T-helper 1 cell (primary cell): ENCODE measurements at regions not wholly inside any gene's neighbourhood (a gene's known extent, or its start where the extent isn't known, plus 50 kb on each side); places are given as distances from the start of the nearest gene placed in this dataset.

Source experiments
- DNase-seq, 5 donors: peaks; one replicate each; pipeline ENCODE4 v3.0.0-alpha.2; 2012 to 2020

DNA sequence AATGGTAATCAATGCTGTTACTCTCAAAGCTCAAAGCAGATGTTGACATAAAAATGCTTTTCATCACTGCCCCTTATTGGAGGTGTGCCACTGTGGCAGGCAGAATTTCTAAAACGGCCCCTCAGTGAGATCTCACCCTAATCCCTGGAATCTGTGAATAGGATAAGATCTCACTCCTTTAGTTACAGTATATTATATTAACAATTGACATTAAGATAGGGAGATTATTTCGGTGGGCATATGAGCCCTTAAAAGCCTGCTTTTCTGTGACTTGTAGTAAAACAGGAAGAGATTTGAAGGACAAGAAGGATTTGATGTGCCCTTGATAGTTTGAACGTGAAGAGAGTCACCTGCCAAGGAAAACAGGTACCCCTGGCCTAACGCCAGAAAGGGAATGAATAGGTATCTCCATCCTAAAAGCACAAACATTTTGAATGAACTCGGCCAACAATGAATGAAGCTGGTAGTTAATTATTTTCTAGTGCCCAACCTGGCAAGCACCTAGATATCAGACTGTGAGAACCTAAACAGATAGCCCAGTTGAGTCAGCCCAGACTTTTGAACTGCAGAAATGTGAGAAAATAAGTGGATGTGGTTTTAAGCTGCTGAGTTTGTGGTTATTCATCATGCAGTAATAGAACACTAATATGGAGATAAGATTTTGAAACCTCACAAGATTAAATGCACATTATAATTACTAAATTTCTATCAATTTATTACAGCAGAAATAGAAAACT lies 881.6 kb downstream of the PCDH18 start:
- DNase-seq, result no peak

DNA sequence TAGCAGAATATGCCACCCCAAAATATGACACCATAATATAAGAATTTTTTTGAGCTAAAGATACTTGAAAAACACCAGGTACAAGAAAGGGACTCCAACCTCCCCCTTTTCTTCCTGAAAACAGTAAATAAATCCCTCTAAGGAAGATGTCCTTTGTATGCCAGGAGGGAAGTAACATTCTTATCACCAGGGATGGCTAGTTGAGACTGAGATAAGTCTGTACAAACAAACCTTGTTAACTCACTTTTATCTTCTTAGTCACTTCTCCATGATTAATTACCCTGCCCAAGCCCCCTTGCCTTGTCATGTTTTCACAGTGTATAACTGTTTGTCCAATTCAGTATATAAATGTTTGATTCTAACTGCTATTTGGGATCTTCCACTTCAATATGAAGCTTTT lies 888.0 kb downstream of the PCDH18 start:
- no peak for DNase-seq

DNA sequence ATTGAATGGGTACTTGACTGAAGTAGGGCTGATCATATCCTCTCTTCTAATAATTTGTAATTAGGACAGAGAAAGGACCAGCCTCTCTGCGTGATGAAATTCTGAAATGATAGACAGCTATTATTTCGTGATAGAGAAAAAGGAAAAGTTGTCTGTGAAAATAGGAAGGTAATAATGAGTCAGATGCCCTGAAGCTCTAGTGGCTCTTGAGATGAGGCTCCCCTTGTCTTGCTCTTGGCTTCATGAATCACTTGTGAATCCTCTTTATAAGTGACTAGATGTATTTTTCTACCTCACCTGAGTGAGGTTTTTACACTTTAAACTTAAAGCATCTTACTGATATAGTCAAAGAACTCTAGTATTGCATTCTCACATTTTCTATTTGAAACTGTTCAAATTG lies 888.9 kb downstream of the PCDH18 start:
- no peak for DNase-seq

DNA sequence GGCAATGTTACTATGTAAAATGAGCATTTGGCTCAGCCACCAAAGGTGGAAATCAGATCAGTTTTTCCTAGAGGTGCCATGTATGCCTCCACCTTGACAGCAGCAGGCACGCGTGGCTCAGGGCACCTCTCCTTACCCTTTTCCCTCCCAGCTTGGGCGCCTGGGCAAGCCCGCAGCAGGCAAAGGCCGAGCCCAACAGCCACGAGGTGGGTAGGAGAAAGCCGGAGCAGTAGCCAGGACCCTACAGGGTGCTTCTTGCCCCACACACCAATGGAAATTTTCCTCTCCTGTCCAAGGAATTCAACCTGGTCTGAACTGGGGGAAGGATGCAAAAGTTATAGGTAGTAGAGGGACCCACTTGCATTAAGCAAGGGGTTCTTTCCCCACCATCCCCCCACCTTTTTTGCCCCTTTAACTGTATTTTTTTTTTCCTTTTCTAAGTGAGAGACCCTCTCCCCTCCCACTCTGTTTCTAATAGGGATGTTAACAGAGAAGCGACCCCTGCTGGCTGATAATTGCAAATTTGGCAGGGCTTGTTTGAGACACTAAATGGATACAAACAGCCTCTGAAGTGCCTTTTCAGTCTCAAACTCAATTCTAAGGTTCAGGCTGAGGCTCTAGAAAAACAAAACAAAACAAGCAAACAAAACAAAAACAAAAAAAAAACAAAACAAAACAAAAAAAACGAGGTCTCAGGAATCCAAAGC lies 895.1 kb downstream of the PCDH18 start:
- no peak for DNase-seq

- no peak for DNase-seq
Observed at GRCh38 chr4:136636155-136636554, 896.1 kb downstream of the PCDH18 start.

GRCh38 chr4:136634121-136634520 lies 898.2 kb downstream of the PCDH18 start:
- DNase-seq, result no peak

DNA sequence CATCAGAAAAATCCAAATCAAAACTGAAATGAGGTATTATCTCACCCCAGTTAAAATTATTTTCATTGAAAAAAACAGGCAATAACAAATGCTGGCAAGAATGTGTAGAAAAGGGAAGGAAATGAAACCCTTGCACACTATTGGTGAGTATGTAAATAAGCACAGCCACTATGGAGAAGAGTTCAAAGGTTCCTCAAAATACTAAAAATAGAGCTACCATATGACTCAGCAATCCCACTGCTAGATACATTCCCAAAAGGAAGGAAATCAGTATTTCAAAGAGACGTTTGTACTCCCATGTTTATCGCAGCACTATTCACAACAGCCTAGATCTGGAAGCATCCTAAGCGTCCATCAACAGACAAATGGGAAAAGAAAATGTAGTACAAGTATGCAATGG lies 932.4 kb downstream of the PCDH18 start:
- DNase-seq, result no peak

- DNase-seq, result no peak
Observed at GRCh38 chr4:136590440-136590839, 941.9 kb downstream of the PCDH18 start.

- no peak for DNase-seq
Observed at GRCh38 chr4:136583567-136583966, 948.7 kb downstream of the PCDH18 start.

GRCh38 chr4:136581119-136581518 lies 951.2 kb downstream of the PCDH18 start:
- no peak for DNase-seq

DNA sequence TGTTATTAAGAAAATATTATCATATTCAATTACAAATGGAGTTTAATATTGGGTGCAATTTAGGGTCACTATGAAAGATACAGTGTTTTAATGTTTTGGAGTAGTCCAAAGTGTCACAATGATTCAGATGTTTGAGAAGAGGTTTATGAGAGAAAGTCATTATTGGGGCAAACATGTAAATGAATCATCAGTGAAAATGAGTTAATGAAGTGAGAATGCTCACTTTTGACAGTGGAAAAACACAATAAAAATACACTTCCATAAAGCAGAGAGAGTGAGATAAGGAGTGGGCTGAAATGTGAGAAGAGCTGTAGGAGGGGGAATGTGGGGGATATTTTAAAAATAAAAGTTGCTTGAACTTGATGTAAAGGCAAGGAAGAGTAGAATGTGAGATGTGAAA lies 957.1 kb downstream of the PCDH18 start:
- DNase-seq, result no peak

DNA sequence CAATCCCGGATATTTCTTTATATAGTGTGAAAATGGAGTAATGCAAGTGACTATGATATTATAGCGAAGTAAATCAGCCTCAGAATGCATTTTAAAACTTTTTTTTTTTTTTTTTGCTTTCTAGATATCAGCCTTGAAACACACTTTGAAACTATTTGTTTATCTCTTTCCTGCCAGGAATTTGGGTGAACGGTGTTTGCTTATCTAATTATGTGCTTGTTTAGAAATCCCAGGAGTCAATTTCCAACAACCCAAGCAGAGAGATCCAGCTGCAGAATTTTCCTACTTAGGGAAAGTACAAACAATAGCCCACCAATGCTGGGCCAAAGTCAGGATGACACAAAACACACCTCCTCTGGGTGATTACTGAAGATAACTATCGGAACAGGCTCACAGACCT lies 958.8 kb downstream of the PCDH18 start:
- DNase-seq, result no peak

DNA sequence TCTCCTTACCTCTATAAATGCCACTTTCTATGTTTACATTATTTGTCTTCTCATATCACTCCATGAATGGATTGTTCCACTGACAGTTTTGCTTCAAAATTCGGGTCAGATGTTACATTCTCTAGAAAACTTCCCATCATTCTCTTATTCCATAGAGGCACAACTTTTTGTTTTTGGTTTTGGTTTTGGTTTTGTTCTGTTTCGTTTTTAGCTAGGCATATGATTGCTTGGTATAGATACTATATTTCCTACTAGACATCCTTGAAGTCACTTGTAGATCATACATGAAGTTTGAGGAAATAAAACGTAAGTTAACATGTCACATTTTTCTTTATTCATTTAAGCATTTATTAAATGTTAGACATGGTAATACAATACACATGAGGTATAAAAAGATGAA lies 961.0 kb downstream of the PCDH18 start:
- no peak for DNase-seq

DNA sequence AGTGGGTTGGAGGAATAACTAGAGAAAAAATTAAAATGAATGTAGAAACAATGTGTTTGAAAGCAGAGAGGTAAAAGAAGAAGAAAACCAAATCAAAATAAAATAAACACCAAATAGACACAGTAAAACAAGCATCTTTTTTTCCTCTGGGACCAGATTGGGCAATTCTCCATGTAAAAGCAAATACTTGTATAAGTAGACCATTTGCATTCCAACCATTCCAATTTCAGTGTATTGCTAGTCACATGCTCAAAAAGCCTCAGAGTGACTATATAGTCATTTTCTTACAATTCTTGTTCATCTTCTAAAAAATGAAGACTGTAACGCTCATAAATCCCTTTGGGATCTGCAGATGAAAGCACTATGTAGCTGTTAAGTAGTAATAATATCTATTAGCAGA lies 969.5 kb downstream of the PCDH18 start:
- DNase-seq, result no peak

- DNase-seq, result no peak
Observed at GRCh38 chr4:136558940-136559494, 973.3 kb downstream of the PCDH18 start.

DNA sequence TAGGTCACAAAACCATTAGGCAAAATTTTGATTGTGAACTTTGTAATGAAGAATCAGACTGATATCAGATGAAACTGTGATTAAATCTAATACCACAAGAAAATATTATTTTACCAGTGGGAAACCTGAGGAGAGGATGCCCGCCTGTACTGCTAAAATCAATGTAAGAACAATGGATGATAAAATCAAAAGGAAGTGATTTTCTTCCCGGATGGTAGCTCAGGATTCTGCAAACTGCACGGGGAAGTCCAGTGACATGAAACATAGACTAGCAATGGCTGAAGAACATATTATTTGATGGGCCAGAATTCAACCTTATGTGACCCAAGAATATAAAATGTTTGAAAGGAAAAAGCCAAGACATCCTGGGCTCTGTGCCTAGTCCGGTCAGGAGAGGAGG lies 974.9 kb downstream of the PCDH18 start:
- no peak for DNase-seq

- no peak for DNase-seq
Observed at GRCh38 chr4:136554033-136554432, 978.3 kb downstream of the PCDH18 start.

- no peak for DNase-seq
Observed at GRCh38 chr4:136551753-136552152, 980.5 kb downstream of the PCDH18 start.

DNA sequence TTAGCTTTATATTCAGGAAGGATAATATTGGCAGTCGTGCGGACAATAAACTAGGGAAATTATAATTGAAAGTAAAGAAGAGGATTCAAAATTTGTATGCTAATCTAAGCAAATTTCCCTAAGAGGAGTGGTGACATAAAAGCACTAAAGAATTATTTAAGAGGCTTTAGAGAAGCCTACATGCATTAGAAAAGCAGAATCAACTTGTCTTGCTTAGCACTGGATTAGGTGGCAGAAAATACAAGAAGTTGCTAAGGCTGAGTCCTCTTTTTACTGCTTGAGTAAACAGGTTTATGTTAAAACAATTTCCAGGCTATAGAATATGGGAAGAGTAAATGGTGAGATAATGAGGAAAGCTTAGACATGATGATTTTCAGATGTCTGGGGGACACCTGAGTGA lies 991.5 kb downstream of the PCDH18 start:
- no peak for DNase-seq

GRCh38 chr4:136528131-136528530 lies 1004.2 kb downstream of the PCDH18 start:
- no peak for DNase-seq

DNA sequence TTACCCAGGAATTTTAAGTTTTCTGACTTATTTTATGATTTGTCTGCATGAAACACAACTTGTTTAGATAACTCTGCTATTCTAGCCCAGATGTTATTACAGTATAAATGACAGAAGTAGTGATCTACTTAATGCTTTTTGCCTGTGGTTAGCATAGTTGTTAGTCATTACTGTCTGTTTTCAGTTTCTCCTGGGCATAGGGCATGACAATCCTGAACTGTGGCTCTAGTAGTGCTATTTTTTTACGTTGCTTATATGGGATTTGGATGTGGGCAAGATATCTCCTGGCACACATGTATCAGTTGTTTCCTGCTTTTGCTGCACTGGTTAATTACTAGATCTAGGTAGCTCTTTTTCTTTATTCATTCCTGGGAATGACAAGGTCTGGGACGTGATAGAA lies 1005.8 kb downstream of the PCDH18 start:
- no peak for DNase-seq

GRCh38 chr4:136524039-136524438 lies 1008.3 kb downstream of the PCDH18 start:
- DNase-seq, result no peak

DNA sequence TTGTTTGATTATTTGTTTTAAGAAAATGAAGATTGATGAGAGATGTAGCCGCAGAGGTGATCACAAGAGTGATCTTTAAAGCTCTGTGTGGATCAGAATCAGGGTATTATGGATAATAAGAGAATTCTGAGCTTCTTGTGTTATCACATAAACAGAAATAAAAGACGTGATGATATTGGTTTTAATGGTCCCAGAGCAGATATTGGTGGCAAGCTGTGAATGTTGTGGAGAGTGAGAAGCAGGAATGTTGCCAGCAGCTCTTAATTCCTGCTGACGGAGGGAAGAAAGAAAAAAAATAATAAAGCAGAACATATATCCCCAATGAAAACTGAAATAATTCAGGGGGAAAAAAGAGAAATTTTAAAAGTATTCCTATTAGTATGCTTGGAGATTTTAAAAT lies 1015.9 kb downstream of the PCDH18 start:
- no peak for DNase-seq

GRCh38 chr4:136505020-136505419 lies 1027.3 kb downstream of the PCDH18 start:
- no peak for DNase-seq
